Lung (tissue), 11 donors: ENCODE measurements at regions not wholly inside any gene's neighbourhood (a gene's known extent, or its start where the extent isn't known, plus 50 kb on each side); places are given as distances from the start of the nearest gene placed in this dataset.

ENCODE experiments used
- ATAC-seq: fragments of 200-7000 bp; cut with Tn5 transposase; one replicate; pipeline ENCODE4 v1.9.1; 2020; ENCODE audit warnings: moderate number of reproducible peaks; ENCODE audit not compliant: insufficient read depth, low FRiP score
- DNase-seq, 3 donors: peaks; one replicate each; pipeline ENCODE4 v3.0.0-alpha.2; 2013 to 2017
- H3K27ac ChIP-seq, 2 donors: one replicate each; pipeline ENCODE4 v1.5.1; 2013; ENCODE audit warnings: mild to moderate bottlenecking in 2 of 2, moderate library complexity in 2 of 2, control low read depth in 1 of 2, inconsistent platforms in 1 of 2, low read depth in 1 of 2, low read length in 1 of 2
- H3K27me3 ChIP-seq, 3 donors: one replicate each; pipeline ENCODE4 v1.5.1; 2013; ENCODE audit warnings: low read length in 2 of 3; ENCODE audit not compliant: control insufficient read depth in 3 of 3, insufficient read depth in 3 of 3
- H3K36me3 ChIP-seq, 4 donors: one replicate each; pipeline ENCODE4 v1.5.1; 2013; ENCODE audit warnings: low read length in 4 of 4, mild to moderate bottlenecking in 1 of 4, moderate library complexity in 1 of 4; ENCODE audit not compliant: control insufficient read depth in 4 of 4, insufficient read depth in 4 of 4
- H3K4me1 ChIP-seq, 5 donors: one replicate each; pipeline ENCODE4 v1.5.1; 2013; ENCODE audit warnings: low read length in 5 of 5, mild to moderate bottlenecking in 2 of 5, moderate library complexity in 1 of 5; ENCODE audit not compliant: control insufficient read depth in 5 of 5, insufficient read depth in 5 of 5
- H3K4me3 ChIP-seq: one replicate; pipeline ENCODE4 v1.5.1; 2013; ENCODE audit warnings: mild to moderate bottlenecking, control low read depth, moderate library complexity
- H3K9ac ChIP-seq, 2 donors: one replicate each; pipeline ENCODE4 v1.5.1; 2013; ENCODE audit warnings: low read length in 2 of 2, control low read depth in 1 of 2; ENCODE audit not compliant: insufficient read depth in 1 of 2
- H3K9me3 ChIP-seq, 4 donors: one replicate each; pipeline ENCODE4 v1.5.1; 2013; ENCODE audit warnings: low read length in 3 of 4, mild to moderate bottlenecking in 1 of 4, moderate library complexity in 1 of 4; ENCODE audit not compliant: control insufficient read depth in 4 of 4, insufficient read depth in 3 of 4
- WGBS, 2 donors: extraction: QIAGEN DNeasy Blood & Tissue Kit; methylation state at CpG; one replicate each; pipeline ENCODE4 v1.1.7; 2013; 5-methylcytosine and 5-hydroxymethylcytosine counted together
- TF ChIP-seq, protein P1 (sequence below): IDR thresholded peaks from 2 replicates; pipeline ENCODE4 v1.5.1; 2012; ENCODE audit warnings: mild to moderate bottlenecking; ENCODE audit errors: control extremely low read depth, extremely low read depth
- donor health status: control.
- donor health status: control.
- donor health status: Bipolar disorder and iron deficiency.
- donor health status: healthy.
- donor health status: DM: yes; HTN: yes; CAD: no.

DNA sequence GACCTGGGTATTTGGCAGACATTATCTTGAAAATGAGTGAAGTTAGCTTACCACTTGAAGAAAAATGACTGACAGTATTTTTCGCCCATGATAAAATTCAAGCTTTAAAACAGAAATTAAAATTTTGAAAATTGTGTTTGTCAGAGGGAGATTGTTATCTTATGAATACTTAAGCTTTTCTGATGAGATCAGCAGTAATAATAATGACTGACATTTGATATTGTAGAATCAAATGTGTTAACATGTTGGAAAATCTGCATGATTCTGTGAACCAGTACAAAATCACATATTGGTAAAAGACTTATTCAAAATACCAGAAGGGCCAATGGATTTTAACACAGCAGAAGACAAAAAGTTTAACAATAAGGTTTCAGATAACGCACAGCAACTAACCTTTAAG, 94.0 kb downstream of the MSX2 start:
- 93% methylated on average over 2 of the region's 2 CpGs for WGBS, 2 donors
- H3K4me3 ChIP-seq = no peak overlapping the region
- no peak for DNase-seq
- no peak for ATAC-seq
- TF ChIP-seq, protein P1, sequence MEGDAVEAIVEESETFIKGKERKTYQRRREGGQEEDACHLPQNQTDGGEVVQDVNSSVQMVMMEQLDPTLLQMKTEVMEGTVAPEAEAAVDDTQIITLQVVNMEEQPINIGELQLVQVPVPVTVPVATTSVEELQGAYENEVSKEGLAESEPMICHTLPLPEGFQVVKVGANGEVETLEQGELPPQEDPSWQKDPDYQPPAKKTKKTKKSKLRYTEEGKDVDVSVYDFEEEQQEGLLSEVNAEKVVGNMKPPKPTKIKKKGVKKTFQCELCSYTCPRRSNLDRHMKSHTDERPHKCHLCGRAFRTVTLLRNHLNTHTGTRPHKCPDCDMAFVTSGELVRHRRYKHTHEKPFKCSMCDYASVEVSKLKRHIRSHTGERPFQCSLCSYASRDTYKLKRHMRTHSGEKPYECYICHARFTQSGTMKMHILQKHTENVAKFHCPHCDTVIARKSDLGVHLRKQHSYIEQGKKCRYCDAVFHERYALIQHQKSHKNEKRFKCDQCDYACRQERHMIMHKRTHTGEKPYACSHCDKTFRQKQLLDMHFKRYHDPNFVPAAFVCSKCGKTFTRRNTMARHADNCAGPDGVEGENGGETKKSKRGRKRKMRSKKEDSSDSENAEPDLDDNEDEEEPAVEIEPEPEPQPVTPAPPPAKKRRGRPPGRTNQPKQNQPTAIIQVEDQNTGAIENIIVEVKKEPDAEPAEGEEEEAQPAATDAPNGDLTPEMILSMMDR = no peak
- no peak overlapping the region for H3K27ac ChIP-seq
- H3K9ac ChIP-seq = no peak overlapping the region
- H3K9me3 ChIP-seq = peaks cover 0 to 6% (median 2%) of the 10 kb centered on the region in 4 donors
- no peaks in the 10 kb centered on the region for H3K36me3 ChIP-seq
- no peaks in the 10 kb centered on the region for H3K4me1 ChIP-seq
- H3K27me3 ChIP-seq = no peaks in the 10 kb centered on the region

DNA sequence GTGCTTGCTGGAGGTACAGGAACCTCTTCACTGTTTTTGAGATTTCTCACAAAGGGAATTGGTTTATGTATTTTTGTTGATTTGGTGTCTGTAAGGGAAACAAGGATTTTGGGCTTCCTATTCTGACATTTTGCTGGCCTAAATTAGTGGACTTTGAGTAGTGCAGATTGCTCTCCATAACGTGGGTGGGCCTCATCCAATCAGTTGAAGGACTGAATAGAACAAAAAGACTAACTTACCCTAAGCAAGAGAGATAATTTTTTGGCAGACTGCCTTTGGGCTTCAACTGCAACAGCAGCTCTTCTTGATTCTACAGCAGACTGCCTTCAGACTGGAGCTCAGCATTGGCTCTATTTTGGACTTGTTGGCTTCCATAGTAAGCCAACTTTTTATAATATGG, 93.2 kb downstream of the MSX2 start:
- H3K9ac ChIP-seq = no peak overlapping the region
- 66 to 67% methylated on average over 1 of the region's 1 CpG for WGBS, 2 donors

DNA sequence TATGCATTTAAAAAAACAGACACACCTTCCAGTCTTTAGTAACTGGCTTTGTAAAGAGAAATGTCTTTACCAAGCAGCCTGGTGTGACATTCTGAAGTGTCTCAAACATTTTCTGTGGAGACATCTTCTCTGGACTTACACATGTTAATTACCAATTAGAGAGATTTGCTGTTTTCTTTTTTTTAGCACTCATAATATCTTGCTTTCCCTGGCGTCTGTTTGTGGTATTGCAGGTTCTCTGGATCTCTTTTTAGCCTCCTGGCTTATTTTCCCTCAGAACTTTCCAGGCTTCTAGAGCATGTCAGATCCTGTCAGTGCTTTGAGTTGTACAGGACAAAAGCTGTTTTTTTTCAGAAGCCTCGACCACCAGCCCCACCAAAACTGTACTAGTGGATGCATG, 92.5 kb downstream of the MSX2 start:
- Histone ChIP-seq H3K9ac (no peak overlapping the region), H3K4me3 (no peak overlapping the region), H3K27ac (no peak overlapping the region), H3K36me3 (no peaks in the 10 kb centered on the region), H3K9me3 (peaks cover 0 to 6% (median 0%) of the 10 kb centered on the region in 4 donors), H3K4me1 (no peaks in the 10 kb centered on the region), H3K27me3 (no peaks in the 10 kb centered on the region)
- WGBS, 2 donors = 32 to 48% methylated on average over 2 of the region's 2 CpGs
- DNase-seq (no peak), ATAC-seq (no peak)
- TF ChIP-seq, protein P1 = no peak

More for the DNA sequence above, 93.2 kb downstream of the MSX2 start:
- TF ChIP-seq, protein P1 = no peak
- Histone ChIP-seq H3K27me3 (no peaks in the 10 kb centered on the region), H3K9me3 (peaks cover 0 to 6% (median under 1%) of the 10 kb centered on the region in 4 donors), H3K27ac (no peak overlapping the region), H3K4me3 (no peak overlapping the region), H3K4me1 (no peaks in the 10 kb centered on the region), H3K36me3 (no peaks in the 10 kb centered on the region)
- DNase-seq = no peak
- no peak for ATAC-seq

DNA sequence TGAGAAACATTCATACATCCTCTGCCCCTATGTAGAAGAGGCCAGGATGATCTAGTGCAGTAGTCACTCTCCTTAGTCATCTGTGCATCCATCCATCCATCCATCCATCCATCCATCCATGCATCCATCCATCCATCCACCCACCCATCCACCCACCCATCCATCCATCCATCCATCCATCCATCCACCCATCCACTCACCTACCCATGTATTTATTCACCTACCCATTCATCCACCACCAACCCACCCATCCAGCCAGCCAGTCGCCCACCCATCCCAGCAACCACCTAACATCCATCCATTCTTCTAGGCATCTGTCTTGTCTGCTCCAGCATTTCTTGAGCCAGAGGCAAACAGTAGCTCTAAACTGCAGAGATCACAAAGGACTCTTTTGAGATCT, 87.1 kb downstream of the MSX2 start:
- H3K4me1 ChIP-seq = peaks cover 0 to 22% (median 0%) of the 10 kb centered on the region in 5 donors
- no peak overlapping the region for H3K27ac ChIP-seq
- DNase-seq (no peak), ATAC-seq (no peak)
- WGBS, 2 donors = 90 to 100% methylated on average over 1 of the region's 1 CpG
- no peak overlapping the region for H3K4me3 ChIP-seq
- no peaks in the 10 kb centered on the region for H3K27me3 ChIP-seq
- no peak overlapping the region for H3K9ac ChIP-seq
- H3K9me3 ChIP-seq = no peaks in the 10 kb centered on the region
- TF ChIP-seq, protein P1 = no peak
- no peaks in the 10 kb centered on the region for H3K36me3 ChIP-seq
